Endothelial cell of umbilical vein (primary cell): ENCODE measurements at regions not wholly inside any gene's neighbourhood (a gene's known extent, or its start where the extent isn't known, plus 50 kb on each side); places are given as distances from the start of the nearest gene placed in this dataset.
"Not testable (repeated sequence)": the region's sequence is repeated elsewhere in the genome, so short reads cannot be mapped to it uniquely, and the experiment has no call there.

Experiments used
- BruUV-seq: library from RNA; stranded (reverse); fragments of 400-500 nt; replicated peaks from 2 replicates; lab custom pipeline; 2021; lab: Mats Ljungman, UMichigan
- CTCF ChIA-PET: fragments of 300-600, 350-600 bp; sonication (Branson Sonifier 250); formaldehyde crosslinking; loops from one replicate; lab custom pipeline; 2021; ENCODE audit warnings: antibody characterized with exemption, inconsistent platforms; lab: Charles Lee
- POLR2A ChIA-PET: fragments of 300-600, 350-600 bp; sonication (Branson Sonifier 250); formaldehyde crosslinking; loops from one replicate; lab custom pipeline; 2021; ENCODE audit warnings: antibody characterized with exemption, inconsistent platforms; lab: Charles Lee
- DNase-seq: peaks from one replicate; pipeline ENCODE4 v3.0.0-alpha.2; 2011; ENCODE audit warnings: low read depth, low spot score
- FAIRE-seq: peaks from 2 replicates; lab custom pipeline; 2011; peaks lifted over from hg19 to GRCh38; lab: Jason Lieb, UNC
- H2AFZ ChIP-seq: 2 replicates; pipeline ENCODE4 v1.6.0; 2012; ENCODE audit warnings: low read depth, low read length, control low read depth, inconsistent platforms
- H3K27ac ChIP-seq: 2 replicates; pipeline ENCODE4 v1.5.1; 2011; ENCODE audit warnings: low read depth, mild to moderate bottlenecking, control low read depth, low read length, moderate library complexity; ENCODE audit not compliant: insufficient read depth
- H3K27me3 ChIP-seq, 2 experiments: 2 replicates each; pipeline versions ENCODE4 v1.6.0 to v1.6.1; 2011; ENCODE audit warnings: low read length in 2 of 2, mixed read lengths in 1 of 2; ENCODE audit not compliant: control insufficient read depth in 2 of 2, insufficient read depth in 2 of 2
- H3K36me3 ChIP-seq, 2 experiments: 2 replicates in 1 of 2; 3 replicates in 1 of 2; pipeline ENCODE4 v1.5.1; 2011; ENCODE audit warnings: low read length in 2 of 2, mild to moderate bottlenecking in 1 of 2, moderate library complexity in 1 of 2; ENCODE audit not compliant: control insufficient read depth in 2 of 2, insufficient read depth in 2 of 2; ENCODE audit errors: extremely low read depth in 1 of 2
- H3K4me1 ChIP-seq: 3 replicates; pipeline ENCODE4 v1.5.1; 2011; ENCODE audit warnings: mild to moderate bottlenecking, low read length; ENCODE audit not compliant: control insufficient read depth, insufficient read depth; ENCODE audit errors: extremely low read depth
- H3K4me2 ChIP-seq: 2 replicates; pipeline ENCODE4 v1.6.1; 2011; ENCODE audit warnings: low read length, control low read depth, mixed read lengths; ENCODE audit not compliant: insufficient read depth
- H3K4me3 ChIP-seq, 3 experiments: fragments of 200-600 bp in 1 of 3; sonication (generic), shearing (Covaris generic) in 1 of 3; replicated peaks in 1 of 3; 2 replicates each; pipeline ENCODE4 v1.5.1; 2011 to 2016; ENCODE audit warnings: control low read depth in 3 of 3, low read length in 3 of 3, mild to moderate bottlenecking in 2 of 3, inconsistent platforms in 1 of 3, low read depth in 1 of 3, moderate library complexity in 1 of 3; ENCODE audit not compliant: insufficient read depth in 1 of 3
- H3K79me2 ChIP-seq: 2 replicates; pipeline ENCODE4 v1.6.0; 2012; ENCODE audit warnings: low read length, inconsistent platforms; ENCODE audit not compliant: control insufficient read depth, insufficient read depth
- H3K9ac ChIP-seq: replicated peaks from 2 replicates; pipeline ENCODE3; 2011; ENCODE audit warnings: low read length, control low read depth; ENCODE audit not compliant: insufficient read depth; ENCODE audit errors: extremely low read depth
- H3K9me1 ChIP-seq: replicated peaks from 3 replicates; pipeline ENCODE4 v1.6.0; 2011; ENCODE audit warnings: mild to moderate bottlenecking, low read length; ENCODE audit not compliant: control insufficient read depth, insufficient read depth; ENCODE audit errors: extremely low read depth
- H3K9me3 ChIP-seq: replicated peaks from 2 replicates; pipeline ENCODE4 v1.5.1; 2012; ENCODE audit warnings: low read length, inconsistent platforms; ENCODE audit not compliant: control insufficient read depth, insufficient read depth
- H4K20me1 ChIP-seq: replicated peaks from 2 replicates; pipeline ENCODE3; 2011; ENCODE audit warnings: mild to moderate bottlenecking, low read length; ENCODE audit not compliant: control insufficient read depth, insufficient read depth; ENCODE audit errors: extremely low read depth
- FOS ChIP-seq: IDR thresholded peaks from 2 replicates; pipeline ENCODE4 v1.6.1; 2011; ENCODE audit warnings: mild to moderate bottlenecking, low read length, moderate library complexity, borderline replicate concordance; ENCODE audit not compliant: insufficient read depth
- MYC ChIP-seq: IDR thresholded peaks from one replicate; pipeline ENCODE4 v1.6.1; 2011; ENCODE audit warnings: mild to moderate bottlenecking, low read depth, low read length
- POLR2A ChIP-seq: IDR thresholded peaks from 2 replicates; pipeline ENCODE4 v1.6.1; 2012; ENCODE audit warnings: low read depth, mild to moderate bottlenecking, control low read depth, low read length
- POLR2AphosphoS5 ChIP-seq: IDR thresholded peaks from 2 replicates; pipeline ENCODE4 v1.6.1; 2012; ENCODE audit warnings: low read depth, mild to moderate bottlenecking, control low read depth, low read length, moderate library complexity; ENCODE audit not compliant: insufficient read depth
- dilution Hi-C: fragments of 300-500 bp; cut with MboI; formaldehyde crosslinking; loops from one replicate; pipeline ENCODE4 v1.15.0; 2019; ENCODE audit warnings: low sequenced_read_pairs; ENCODE audit not compliant: extremely low pct_ligation_motif_present
- intact Hi-C: fragments of 100-400 bp; cut with micrococcal nuclease; formaldehyde crosslinking; loops from one replicate; pipeline ENCODE4 v1.10.0; 2022

DNA sequence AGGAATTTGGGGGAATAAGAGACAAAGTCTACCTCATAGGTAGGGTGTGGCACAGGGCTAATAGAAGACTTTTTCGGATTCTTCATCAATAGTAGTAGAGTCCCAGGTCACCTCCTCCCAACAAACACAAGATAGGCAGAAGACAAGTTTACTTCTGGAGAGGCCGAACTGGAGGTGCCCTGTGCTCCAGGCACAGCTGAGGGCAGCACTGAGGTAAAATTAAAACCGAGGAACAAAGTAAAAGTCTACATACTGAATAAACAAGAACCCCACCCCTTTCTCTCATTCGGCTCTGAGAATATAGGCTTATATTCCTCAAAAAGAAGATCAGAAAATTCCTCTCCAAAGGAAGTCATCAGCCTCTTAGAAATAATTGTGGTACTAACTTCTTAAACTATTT lies 161.5 kb downstream of the SEC23A start:
- no peak overlapping the region for H3K9ac ChIP-seq
- CTCF ChIA-PET: interaction anchor here (1.7 kb wide), 1 partner anchor 74 kb away, joined by 9 read pairs; no protein-coding TSS in a partner anchor
- H3K4me2 ChIP-seq: no peak overlapping the region
- POLR2A ChIA-PET: no interaction called here
- TF ChIP-seq FOS (no peak), POLR2A (no peak), MYC (no peak), POLR2AphosphoS5 (no peak)
- no peaks in the 10 kb centered on the region for H3K9me1 ChIP-seq
- no peaks in the 10 kb centered on the region for H3K36me3 ChIP-seq
- no peak overlapping the region for H2AFZ ChIP-seq
- no peaks in the 10 kb centered on the region for H3K79me2 ChIP-seq
- dilution Hi-C loops: no loop called here
- H3K9me3 ChIP-seq: no peaks in the 10 kb centered on the region
- no TSS peak for BruUV-seq
- intact Hi-C loops: loop anchor here (5.0 kb wide), 1 partner anchor 76 kb away; no protein-coding TSS in a partner anchor
- no peak overlapping the region for H3K4me3 ChIP-seq
- no peaks in the 10 kb centered on the region for H4K20me1 ChIP-seq
- H3K27ac ChIP-seq: no peak overlapping the region
- DNase-seq: no peak
- no peaks in the 10 kb centered on the region for H3K27me3 ChIP-seq
- H3K4me1 ChIP-seq: no peaks in the 10 kb centered on the region
- no peak for FAIRE-seq

DNA sequence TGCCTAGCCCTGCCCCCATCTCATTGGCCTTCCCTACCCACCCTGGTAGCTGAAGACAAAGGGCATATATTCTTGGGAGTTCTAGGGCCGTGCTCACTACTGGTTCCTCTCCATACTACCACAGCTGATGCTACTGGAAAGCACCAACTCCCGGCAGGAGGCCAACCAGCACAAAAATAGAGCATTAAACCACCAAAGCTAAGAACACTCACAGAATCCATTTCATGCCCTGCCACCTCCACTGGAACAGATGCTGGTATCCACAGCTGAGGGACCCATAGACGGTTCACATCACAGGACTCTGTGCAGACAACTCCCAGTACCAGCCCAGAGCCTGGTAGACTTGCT lies 170.4 kb downstream of the SEC23A start:
- H3K27ac ChIP-seq, BruUV-seq, H3K9me3 ChIP-seq, H4K20me1 ChIP-seq, H3K9ac ChIP-seq, FAIRE-seq, POLR2A ChIA-PET, H2AFZ ChIP-seq, intact Hi-C loops, H3K9me1 ChIP-seq, H3K4me2 ChIP-seq, DNase-seq, H3K36me3 ChIP-seq, CTCF ChIA-PET, H3K4me1 ChIP-seq, H3K4me3 ChIP-seq, H3K27me3 ChIP-seq, H3K79me2 ChIP-seq, dilution Hi-C loops: not testable (repeated sequence)
